ENCODE measurements at regions not wholly inside any gene's neighbourhood (a gene's known extent, or its start where the extent isn't known, plus 50 kb on each side); places are given as distances from the start of the nearest gene placed in this dataset.

DNA sequence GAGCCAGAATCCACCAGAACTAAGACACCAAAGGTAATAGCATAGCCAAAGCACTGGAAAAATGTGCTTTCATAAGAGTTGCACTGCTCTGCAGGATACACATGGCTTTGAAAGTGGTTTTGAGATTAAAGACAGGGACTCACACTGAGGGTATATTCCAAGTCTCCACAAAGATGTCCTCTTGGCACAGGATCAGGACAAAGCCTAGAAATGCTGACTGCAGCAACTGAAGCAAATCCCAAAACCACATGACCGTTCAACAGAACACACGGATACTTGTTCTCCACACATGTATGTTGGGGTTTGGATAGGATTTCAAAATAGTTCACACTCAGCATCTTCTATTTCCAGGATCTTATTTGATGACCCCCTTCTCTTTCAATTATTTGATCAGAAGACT is 364.3 kb upstream of the HSF2 start:
- 69 to 83% methylated on average over 2 of the region's 2 CpGs for WGBS, 2 donors (ENCODE audit: low coverage in 1 of 2)
- intact Hi-C loops (cut with DNase I; ENCODE audit: low total_unique reads): no loop called here
- DNase-seq: no peak

DNA sequence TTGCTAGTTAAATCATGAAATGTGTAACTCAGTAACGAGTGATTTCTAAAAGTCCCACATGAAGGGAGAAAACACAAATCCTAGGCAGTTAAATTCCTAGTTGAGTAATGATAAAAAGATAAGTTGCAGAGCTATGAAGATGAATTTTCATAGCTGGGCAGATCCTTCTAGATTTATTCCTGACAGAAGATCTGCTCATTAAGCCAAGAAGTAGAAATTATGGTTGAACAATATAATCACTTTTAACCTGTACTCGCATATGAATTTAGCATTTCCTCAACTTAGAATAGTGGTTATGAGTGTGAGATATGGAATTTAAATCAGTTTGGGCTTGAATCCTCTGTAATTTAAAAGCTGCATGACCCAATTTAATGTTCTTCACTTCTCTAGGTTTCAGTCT is 359.2 kb upstream of the HSF2 start:
- TF ChIP-seq POLR2AphosphoS5 (IDR thresholded peaks at IDR 0.05) (no peak), EP300 (IDR thresholded peaks at IDR 0.05; ENCODE audit: low read depth) (no peak), POLR2A (IDR thresholded peaks at IDR 0.05) (no peak)
- TF ChIP-seq, protein P1, sequence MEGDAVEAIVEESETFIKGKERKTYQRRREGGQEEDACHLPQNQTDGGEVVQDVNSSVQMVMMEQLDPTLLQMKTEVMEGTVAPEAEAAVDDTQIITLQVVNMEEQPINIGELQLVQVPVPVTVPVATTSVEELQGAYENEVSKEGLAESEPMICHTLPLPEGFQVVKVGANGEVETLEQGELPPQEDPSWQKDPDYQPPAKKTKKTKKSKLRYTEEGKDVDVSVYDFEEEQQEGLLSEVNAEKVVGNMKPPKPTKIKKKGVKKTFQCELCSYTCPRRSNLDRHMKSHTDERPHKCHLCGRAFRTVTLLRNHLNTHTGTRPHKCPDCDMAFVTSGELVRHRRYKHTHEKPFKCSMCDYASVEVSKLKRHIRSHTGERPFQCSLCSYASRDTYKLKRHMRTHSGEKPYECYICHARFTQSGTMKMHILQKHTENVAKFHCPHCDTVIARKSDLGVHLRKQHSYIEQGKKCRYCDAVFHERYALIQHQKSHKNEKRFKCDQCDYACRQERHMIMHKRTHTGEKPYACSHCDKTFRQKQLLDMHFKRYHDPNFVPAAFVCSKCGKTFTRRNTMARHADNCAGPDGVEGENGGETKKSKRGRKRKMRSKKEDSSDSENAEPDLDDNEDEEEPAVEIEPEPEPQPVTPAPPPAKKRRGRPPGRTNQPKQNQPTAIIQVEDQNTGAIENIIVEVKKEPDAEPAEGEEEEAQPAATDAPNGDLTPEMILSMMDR (IDR thresholded peaks at IDR 0.05): no peak
- Histone ChIP-seq H3K36me3 (no peaks in the 10 kb centered on the region), H3K27me3 (no peaks in the 10 kb centered on the region), H3K4me1 (no peaks in the 10 kb centered on the region), H3K4me3 (no peak overlapping the region), H3K9me3 (no peaks in the 10 kb centered on the region), H3K27ac (no peak overlapping the region)
- DNase-seq: no peak
- in situ Hi-C loops (cut with MboI; ENCODE audit: low pct_ligation_motif_present in 1 of 4, low pct_unique_long_range_greater_than_20kb in 1 of 4, low sequenced_read_pairs in 3 of 4) (loop anchor here in 3 of 4 donors (25.0 kb wide), 1 partner anchor 603 kb away; the partner anchor contains the start of gene GJA1 (in 3 of the 3)), intact Hi-C loops (cut with DNase I; ENCODE audit: low total_unique reads) (no loop called here)
- WGBS, 2 donors (ENCODE audit: low coverage in 1 of 2): 70 to 81% methylated on average over 2 of the region's 2 CpGs

More for the DNA sequence above, 364.3 kb upstream of the HSF2 start:
- no peaks in the 10 kb centered on the region for H3K36me3 ChIP-seq
- no peak overlapping the region for H3K27ac ChIP-seq
- H3K9me3 ChIP-seq: no peaks in the 10 kb centered on the region
- no peak overlapping the region for H3K4me3 ChIP-seq
- H3K27me3 ChIP-seq: no peaks in the 10 kb centered on the region
- in situ Hi-C loops (cut with MboI; ENCODE audit: low pct_ligation_motif_present in 1 of 4, low pct_unique_long_range_greater_than_20kb in 1 of 4, low sequenced_read_pairs in 3 of 4): loop anchor here (10.0 to 25.0 kb wide), 2 partner anchors 598 to 610 kb away; partner anchors contain the start of gene GJA1 (in 3 of the 4)
- no peaks in the 10 kb centered on the region for H3K4me1 ChIP-seq
- TF ChIP-seq, protein P1 (IDR thresholded peaks at IDR 0.05): no peak
- TF ChIP-seq POLR2A (IDR thresholded peaks at IDR 0.05) (no peak), EP300 (IDR thresholded peaks at IDR 0.05; ENCODE audit: low read depth) (no peak), POLR2AphosphoS5 (IDR thresholded peaks at IDR 0.05) (no peak)

DNA sequence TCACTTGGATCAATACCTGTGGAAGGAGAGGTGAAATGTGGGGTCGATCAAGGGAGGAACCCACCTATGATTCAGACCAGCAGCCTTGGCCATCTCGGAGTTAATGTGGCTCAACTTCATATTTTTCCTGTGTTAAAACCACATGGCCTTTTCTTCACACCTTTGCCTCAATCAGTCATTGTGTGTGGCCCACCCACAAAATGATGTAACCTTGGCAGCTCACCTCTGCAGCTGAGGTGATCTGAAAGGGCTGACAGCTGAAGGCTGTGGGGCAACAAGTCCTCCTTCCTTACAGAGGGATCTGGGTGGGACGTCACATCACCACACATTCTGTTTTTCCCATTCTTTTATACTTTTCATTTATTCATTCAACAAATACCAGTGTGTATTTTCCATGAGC is 357.1 kb upstream of the HSF2 start:
- intact Hi-C loops (cut with DNase I; ENCODE audit: low total_unique reads): no loop called here
- H3K27me3 ChIP-seq: no peaks in the 10 kb centered on the region
- in situ Hi-C loops (cut with MboI; ENCODE audit: low pct_ligation_motif_present in 1 of 4, low pct_unique_long_range_greater_than_20kb in 1 of 4, low sequenced_read_pairs in 3 of 4): loop anchor here in 3 of 4 donors (25.0 kb wide), 1 partner anchor 605 kb away; the partner anchor contains the start of gene GJA1 (in 3 of the 3)
- no peaks in the 10 kb centered on the region for H3K4me1 ChIP-seq
- H3K27ac ChIP-seq: no peak overlapping the region
- H3K9me3 ChIP-seq: no peaks in the 10 kb centered on the region
- no peak for DNase-seq
- H3K4me3 ChIP-seq: no peak overlapping the region
- 71 to 76% methylated on average over 3 of the region's 3 CpGs for WGBS, 2 donors (ENCODE audit: low coverage in 1 of 2)
- H3K36me3 ChIP-seq: no peaks in the 10 kb centered on the region
- TF ChIP-seq POLR2AphosphoS5 (IDR thresholded peaks at IDR 0.05) (no peak), POLR2A (IDR thresholded peaks at IDR 0.05) (no peak), EP300 (IDR thresholded peaks at IDR 0.05; ENCODE audit: low read depth) (no peak)
- TF ChIP-seq, protein P1 (IDR thresholded peaks at IDR 0.05): no peak

DNA sequence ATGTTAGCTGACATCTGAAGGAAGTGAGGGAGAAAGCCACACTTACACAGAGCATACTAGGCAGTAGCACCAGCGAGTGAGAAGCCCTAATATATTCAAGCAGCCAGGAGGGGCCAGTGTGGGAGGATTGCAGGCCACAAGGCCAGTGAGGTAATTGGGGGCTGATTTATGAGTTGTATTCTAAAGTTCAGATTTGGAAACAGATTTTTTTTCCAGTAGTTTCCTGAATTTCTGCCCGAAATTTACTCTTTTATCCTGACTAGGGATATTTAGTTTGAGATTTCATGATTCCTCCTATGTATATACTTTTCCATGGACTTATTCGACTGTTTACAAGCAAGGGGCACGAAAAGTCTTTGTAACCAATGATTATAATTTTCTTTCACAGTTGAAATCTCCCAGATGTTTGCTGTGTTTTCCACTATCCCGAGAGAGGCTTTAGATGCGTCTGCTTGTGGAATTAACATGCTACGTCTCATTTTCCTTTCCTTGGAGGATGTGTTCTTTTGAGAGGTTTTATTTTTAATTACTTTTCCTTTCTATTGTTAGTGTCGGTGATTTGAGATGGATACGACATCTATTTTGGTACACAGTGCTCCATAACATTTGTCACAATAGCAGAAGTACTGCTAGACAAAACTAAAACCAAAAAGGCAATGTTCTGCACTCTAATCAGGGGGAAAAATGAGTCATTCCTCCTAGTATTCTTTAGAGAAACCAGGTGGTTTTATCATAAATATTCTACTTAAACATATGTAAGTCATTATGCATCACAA is 356.3 kb upstream of the HSF2 start:
- H3K4me3 ChIP-seq: no peak overlapping the region
- no peak for DNase-seq
- intact Hi-C loops (cut with DNase I; ENCODE audit: low total_unique reads) (no loop called here), in situ Hi-C loops (cut with MboI; ENCODE audit: low pct_ligation_motif_present in 1 of 4, low pct_unique_long_range_greater_than_20kb in 1 of 4, low sequenced_read_pairs in 3 of 4) (loop anchor here in 3 of 4 donors (25.0 kb wide), 1 partner anchor 606 kb away; the partner anchor contains the start of gene GJA1 (in 3 of the 3))
- H3K27me3 ChIP-seq: no peaks in the 10 kb centered on the region
- H3K27ac ChIP-seq: no peak overlapping the region
- H3K36me3 ChIP-seq: no peaks in the 10 kb centered on the region
- no peaks in the 10 kb centered on the region for H3K4me1 ChIP-seq
- TF ChIP-seq POLR2A (IDR thresholded peaks at IDR 0.05): no peak
- TF ChIP-seq EP300 (IDR thresholded peaks at IDR 0.05; ENCODE audit: low read depth): no peak
- TF ChIP-seq POLR2AphosphoS5 (IDR thresholded peaks at IDR 0.05): no peak
- TF ChIP-seq, protein P1 (IDR thresholded peaks at IDR 0.05): no peak
- no peaks in the 10 kb centered on the region for H3K9me3 ChIP-seq
- WGBS, 2 donors (ENCODE audit: low coverage in 1 of 2): 61% methylated on average over 9 of the region's 9 CpGs

Data from transverse colon (tissue), 4 donors.